Stomach (tissue), 8 donors: ENCODE measurements at regions not wholly inside any gene's neighbourhood (a gene's known extent, or its start where the extent isn't known, plus 50 kb on each side); places are given as distances from the start of the nearest gene placed in this dataset.
A peak's percentile ranks its signal among the peaks of the same experiment; 100 is the strongest.

Experiments used
- DNase-seq, 2 donors: peaks; one replicate each; pipeline versions ENCODE4 v3.0.0 to v3.0.0-alpha.2; 2013 to 2019
- H3K27ac ChIP-seq, 5 donors: fragments of 200-600 bp in 4 of 5; sonication (generic) in 4 of 5; one replicate each; pipeline ENCODE4 v1.5.1; 2013 to 2019; ENCODE audit warnings: mild to moderate bottlenecking in 1 of 5, moderate library complexity in 1 of 5
- H3K27me3 ChIP-seq, 3 donors: fragments of 200-600 bp; sonication (generic); one replicate each; pipeline ENCODE4 v1.5.1; 2017 to 2019; ENCODE audit warnings: mixed run types in 1 of 3
- H3K36me3 ChIP-seq, 4 donors: fragments of 200-600 bp; sonication (generic); 1 replicate in 3 of 4; 2 replicates in 1 of 4; pipeline ENCODE4 v1.5.1; 2016 to 2019
- H3K4me1 ChIP-seq, 4 donors: fragments of 200-600 bp; sonication (generic); one replicate each; pipeline ENCODE4 v1.5.1; 2016 to 2019
- H3K4me3 ChIP-seq, 4 donors: fragments of 200-600 bp; sonication (generic) in 3 of 4; one replicate each; pipeline ENCODE4 v1.5.1; 2016 to 2019; ENCODE audit warnings: mild to moderate bottlenecking in 1 of 4
- H3K9me3 ChIP-seq, 4 donors: fragments of 200-600 bp; sonication (generic); one replicate each; pipeline ENCODE4 v1.5.1; 2016 to 2019
- EP300 ChIP-seq: sonication (generic); formaldehyde crosslinking; IDR thresholded peaks from one replicate; pipeline ENCODE4 v1.6.1; 2017; ENCODE audit warnings: antibody characterized with exemption
- POLR2A ChIP-seq, 4 donors: fragments of 450-650 bp; IDR thresholded peaks; one replicate each; pipeline ENCODE4 v1.6.1; 2016; ENCODE audit warnings: antibody characterized with exemption in 4 of 4, control low read depth in 2 of 4, mild to moderate bottlenecking in 1 of 4, moderate library complexity in 1 of 4
- POLR2AphosphoS5 ChIP-seq, 3 donors: sonication (generic); formaldehyde crosslinking; IDR thresholded peaks; one replicate each; pipeline ENCODE4 v1.6.1; 2016; ENCODE audit warnings: antibody characterized with exemption in 3 of 3
- WGBS, 5 donors: extraction: QIAGEN DNeasy Blood & Tissue Kit in 3 of 5; methylation state at CpG; one replicate each; pipeline versions ENCODE4 v1.1.5 to v1.1.7; 2013 to 2018; 5-methylcytosine and 5-hydroxymethylcytosine counted together
- intact Hi-C: fragments of 100-400 bp; cut with DNase I; formaldehyde crosslinking; loops from one replicate; pipeline ENCODE4 v1.15.1; 2023; ENCODE audit warnings: low total_unique reads
- TF ChIP-seq, protein P1 (sequence below), 7 experiments: fragments of 450-650 bp in 4 of 7; fragments of 200-600 bp in 3 of 7; sonication (generic) in 3 of 7; IDR thresholded peaks; one replicate each; pipeline ENCODE4 v1.5.1; 2016 to 2019; ENCODE audit warnings: antibody characterized with exemption in 7 of 7, control low read depth in 2 of 7, mild to moderate bottlenecking in 1 of 7
- donor health status: healthy with polysubstance abuse.
- donor health status: Bipolar disorder and iron deficiency.
- donor health status: healthy.

DNA sequence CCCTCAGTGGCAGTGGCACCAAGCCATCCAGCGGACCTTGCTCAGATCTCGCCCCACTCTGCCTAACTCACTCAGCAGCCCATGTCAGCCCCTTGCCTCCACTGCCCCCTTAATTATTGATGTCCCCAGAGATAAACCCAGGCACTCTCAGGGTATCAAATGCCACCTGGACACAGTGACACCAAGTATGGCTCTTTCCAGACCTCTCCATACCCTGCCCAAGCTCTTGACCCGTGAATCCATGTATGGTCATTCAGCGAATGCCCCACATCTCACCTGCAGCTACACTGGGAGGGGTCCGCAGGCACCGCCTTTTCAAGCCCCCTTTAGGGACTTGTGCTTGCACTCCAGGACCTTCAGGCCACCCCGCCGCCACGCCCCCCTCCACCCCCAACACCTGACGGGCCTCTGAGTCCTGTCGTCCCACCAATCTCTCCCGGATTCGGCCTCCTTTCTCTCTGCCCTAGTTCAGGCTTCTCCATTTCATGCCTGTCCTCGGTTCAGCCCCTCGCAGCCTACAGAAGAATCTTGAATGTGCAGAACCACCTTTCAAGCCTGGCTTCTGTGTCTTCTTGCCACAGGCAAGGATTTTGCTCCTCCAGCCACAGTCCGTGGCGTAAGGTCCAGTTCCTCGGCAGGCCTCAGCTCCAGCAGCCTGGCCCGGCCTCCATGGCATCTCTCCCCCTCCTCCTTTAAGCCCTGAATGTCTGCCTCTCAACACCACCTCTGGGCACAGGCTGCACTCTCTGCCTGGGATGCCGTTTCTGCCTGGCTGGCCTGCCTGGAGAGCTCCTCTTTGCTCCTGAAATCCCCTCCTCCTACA, 54.1 kb upstream of the ODC1 start:
- Histone ChIP-seq H3K27ac (no peak overlapping the region), H3K9me3 (no peaks in the 10 kb centered on the region), H3K27me3 (peaks cover 0 to 8% (median 0%) of the 10 kb centered on the region in 3 donors), H3K36me3 (no peaks in the 10 kb centered on the region), H3K4me1 (peaks cover 0 to 10% (median 8%) of the 10 kb centered on the region in 4 donors), H3K4me3 (no peak overlapping the region)
- peak in 1 of 2 donors; percentile 14 for DNase-seq
- no peak for TF ChIP-seq POLR2AphosphoS5 (IDR thresholded peaks at IDR 0.05)
- TF ChIP-seq, protein P1, sequence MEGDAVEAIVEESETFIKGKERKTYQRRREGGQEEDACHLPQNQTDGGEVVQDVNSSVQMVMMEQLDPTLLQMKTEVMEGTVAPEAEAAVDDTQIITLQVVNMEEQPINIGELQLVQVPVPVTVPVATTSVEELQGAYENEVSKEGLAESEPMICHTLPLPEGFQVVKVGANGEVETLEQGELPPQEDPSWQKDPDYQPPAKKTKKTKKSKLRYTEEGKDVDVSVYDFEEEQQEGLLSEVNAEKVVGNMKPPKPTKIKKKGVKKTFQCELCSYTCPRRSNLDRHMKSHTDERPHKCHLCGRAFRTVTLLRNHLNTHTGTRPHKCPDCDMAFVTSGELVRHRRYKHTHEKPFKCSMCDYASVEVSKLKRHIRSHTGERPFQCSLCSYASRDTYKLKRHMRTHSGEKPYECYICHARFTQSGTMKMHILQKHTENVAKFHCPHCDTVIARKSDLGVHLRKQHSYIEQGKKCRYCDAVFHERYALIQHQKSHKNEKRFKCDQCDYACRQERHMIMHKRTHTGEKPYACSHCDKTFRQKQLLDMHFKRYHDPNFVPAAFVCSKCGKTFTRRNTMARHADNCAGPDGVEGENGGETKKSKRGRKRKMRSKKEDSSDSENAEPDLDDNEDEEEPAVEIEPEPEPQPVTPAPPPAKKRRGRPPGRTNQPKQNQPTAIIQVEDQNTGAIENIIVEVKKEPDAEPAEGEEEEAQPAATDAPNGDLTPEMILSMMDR (IDR thresholded peaks at IDR 0.05) = no peak
- TF ChIP-seq EP300 = no peak
- no peak for TF ChIP-seq POLR2A (IDR thresholded peaks at IDR 0.05)
- WGBS, 5 donors = 89 to 93% (median 91%) methylated on average over 17 to 20 of the region's 20 CpGs
- intact Hi-C loops = no loop called here

GRCh38 chr2:10501451-10501961, 53.4 kb upstream of the ODC1 start:
- H3K9me3 ChIP-seq = no peaks in the 10 kb centered on the region
- DNase-seq = peak in 1 of 2 donors; percentile 17
- no peak overlapping the region for H3K4me3 ChIP-seq
- H3K27ac ChIP-seq = no peak overlapping the region
- H3K27me3 ChIP-seq = peaks cover 0 to 12% (median 0%) of the 10 kb centered on the region in 3 donors
- WGBS, 5 donors = 73 to 89% (median 82%) methylated on average over 7 to 9 of the region's 9 CpGs
- H3K36me3 ChIP-seq = no peaks in the 10 kb centered on the region
- intact Hi-C loops = no loop called here
- no peak for TF ChIP-seq POLR2A (IDR thresholded peaks at IDR 0.05)
- no peak for TF ChIP-seq POLR2AphosphoS5 (IDR thresholded peaks at IDR 0.05)
- no peak for TF ChIP-seq EP300
- TF ChIP-seq, protein P1 (IDR thresholded peaks at IDR 0.05) = no peak
- peaks cover 0 to 10% (median 8%) of the 10 kb centered on the region in 4 donors for H3K4me1 ChIP-seq

GRCh38 chr2:10500601-10501361, 52.7 kb upstream of the ODC1 start:
- 76 to 85% (median 82%) methylated on average over 17 to 22 of the region's 22 CpGs for WGBS, 5 donors

More at GRCh38 chr2:10500601-10501361, 52.7 kb upstream of the ODC1 start:
- Histone ChIP-seq H3K4me1 (peaks cover 0 to 10% (median 8%) of the 10 kb centered on the region in 4 donors), H3K9me3 (no peaks in the 10 kb centered on the region), H3K4me3 (no peak overlapping the region), H3K27me3 (peaks cover 0 to 13% (median 0%) of the 10 kb centered on the region in 3 donors), H3K36me3 (no peaks in the 10 kb centered on the region), H3K27ac (no peak overlapping the region)
- DNase-seq = peak in 1 of 2 donors; percentile 22
- intact Hi-C loops = no loop called here
- TF ChIP-seq POLR2A (IDR thresholded peaks at IDR 0.05) (no peak), EP300 (no peak), POLR2AphosphoS5 (IDR thresholded peaks at IDR 0.05) (no peak)
- TF ChIP-seq, protein P1 (IDR thresholded peaks at IDR 0.05) = no peak
